ENCODE measurements at regions not wholly inside any gene's neighbourhood (a gene's known extent, or its start where the extent isn't known, plus 50 kb on each side); places are given as distances from the start of the nearest gene placed in this dataset.
"Not testable (repeated sequence)": the region's sequence is repeated elsewhere in the genome, so short reads cannot be mapped to it uniquely, and the experiment has no call there.

DNA sequence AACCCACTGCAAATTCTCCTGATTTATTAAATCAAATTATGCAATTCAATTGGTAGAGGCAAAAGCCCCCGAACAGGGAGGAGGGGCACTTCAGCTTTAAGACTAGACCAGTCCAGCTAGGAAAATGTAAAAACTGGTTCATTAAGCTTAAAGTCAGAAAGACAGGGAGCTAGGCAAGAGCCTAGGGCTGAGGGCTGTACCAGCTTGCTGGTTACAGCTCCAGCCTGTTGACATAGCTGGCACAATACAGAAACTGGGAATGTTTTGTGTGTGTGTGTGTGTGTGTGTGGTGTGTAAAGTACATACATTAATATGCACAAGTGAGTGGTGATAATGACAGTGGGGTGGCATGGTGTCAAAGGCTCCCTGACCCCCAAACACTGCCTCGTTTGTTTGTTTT lies 307.0 kb upstream of the CELF4 start:
- no peak for DNase-seq

DNA sequence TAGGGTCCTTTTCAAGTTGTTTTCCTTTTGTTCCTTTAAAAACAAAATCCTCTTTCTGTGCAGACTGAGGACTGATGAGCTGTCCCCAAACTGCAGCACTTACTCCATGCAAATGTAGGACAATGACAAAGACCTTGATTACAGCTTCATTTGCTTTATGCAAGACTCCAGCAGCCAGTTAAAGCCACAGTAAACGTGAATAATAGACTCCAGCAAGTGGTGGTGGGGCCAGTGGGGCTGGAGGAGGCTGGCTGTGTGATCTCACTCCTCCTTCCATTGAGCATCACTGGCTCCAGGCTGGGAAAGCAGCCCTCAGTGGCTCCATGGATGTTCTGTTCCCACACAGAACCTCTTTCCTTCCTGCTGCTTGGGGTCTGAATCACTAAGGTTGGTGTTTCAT lies 306.0 kb upstream of the CELF4 start:
- DNase-seq, result no peak

DNA sequence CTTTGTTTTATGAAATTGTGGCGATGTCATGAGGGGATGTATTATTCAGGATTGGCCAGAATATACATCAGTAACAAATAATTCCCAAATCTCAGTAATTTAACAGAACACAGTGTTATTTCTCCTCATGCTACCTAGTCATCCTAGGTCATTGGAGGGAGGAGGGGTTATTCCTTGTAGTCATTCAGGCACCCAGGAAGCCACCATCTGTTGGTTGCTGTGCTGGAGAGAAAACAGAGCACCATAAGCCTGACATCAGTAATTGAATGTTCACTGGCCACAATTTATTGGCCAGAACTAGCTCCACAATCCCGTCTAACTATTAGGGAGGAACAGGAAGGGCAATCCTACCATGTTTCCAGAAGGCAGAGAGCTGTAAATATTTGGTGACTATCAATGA lies 303.5 kb upstream of the CELF4 start:
- no peak for DNase-seq

DNA sequence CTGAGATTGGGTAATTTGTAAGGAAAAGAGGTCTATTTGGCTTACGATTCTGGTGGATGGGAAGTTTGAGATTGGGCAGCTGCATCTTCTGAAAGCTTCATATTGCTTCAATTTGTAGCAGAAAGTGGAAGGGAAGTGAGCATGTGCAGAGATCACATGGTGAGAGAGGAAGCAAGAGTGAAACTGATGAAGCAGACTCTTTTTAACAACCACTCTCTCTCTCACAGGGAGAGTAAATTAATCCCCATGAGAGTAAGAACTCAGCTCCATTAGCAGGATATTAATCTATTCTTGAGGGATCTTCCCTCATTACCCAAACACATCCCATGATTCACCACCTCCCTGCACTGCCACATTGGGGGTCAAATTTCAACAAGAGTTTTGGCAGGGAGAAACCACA lies 298.5 kb upstream of the CELF4 start:
- no peak for DNase-seq

DNA sequence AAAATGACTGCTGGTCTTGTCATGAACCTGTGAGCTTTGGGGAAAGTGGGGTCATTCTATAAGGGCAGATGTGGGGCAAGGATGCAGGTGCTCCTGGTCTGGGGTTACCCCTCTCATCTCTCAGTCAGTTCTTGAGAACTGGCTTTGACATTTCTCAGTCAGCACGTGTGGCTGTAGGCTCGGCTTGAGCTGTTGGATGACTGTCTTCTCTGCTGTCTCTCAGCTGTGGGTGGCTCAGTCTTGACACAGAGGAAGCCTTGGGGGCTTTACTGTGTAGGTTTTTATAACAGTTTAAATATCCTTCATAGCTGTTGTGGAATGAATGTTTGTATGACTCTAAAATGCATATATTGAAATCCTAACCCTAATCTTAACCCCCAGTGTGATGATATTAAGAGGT lies 296.4 kb upstream of the CELF4 start:
- DNase-seq, result no peak

DNA sequence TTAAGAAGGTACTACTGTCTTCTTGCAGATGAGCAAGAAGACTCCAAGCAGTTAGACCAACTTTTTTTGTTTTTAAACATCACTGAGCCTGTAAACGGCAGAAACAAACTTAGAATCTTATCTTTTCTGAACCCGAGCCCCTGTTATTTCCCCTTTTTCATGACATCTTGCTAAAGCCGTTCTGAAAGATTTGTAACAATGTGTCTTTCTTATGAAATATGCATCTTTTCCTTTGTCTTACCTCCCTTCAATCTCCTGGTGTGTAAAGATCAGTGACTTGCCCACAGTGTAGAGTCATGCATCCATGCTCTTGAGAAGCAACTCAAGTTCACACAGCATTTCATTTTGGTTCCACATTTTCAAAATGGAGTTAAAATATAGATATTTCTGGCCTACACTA lies 288.8 kb upstream of the CELF4 start:
- peak; percentile 40 for DNase-seq

DNA sequence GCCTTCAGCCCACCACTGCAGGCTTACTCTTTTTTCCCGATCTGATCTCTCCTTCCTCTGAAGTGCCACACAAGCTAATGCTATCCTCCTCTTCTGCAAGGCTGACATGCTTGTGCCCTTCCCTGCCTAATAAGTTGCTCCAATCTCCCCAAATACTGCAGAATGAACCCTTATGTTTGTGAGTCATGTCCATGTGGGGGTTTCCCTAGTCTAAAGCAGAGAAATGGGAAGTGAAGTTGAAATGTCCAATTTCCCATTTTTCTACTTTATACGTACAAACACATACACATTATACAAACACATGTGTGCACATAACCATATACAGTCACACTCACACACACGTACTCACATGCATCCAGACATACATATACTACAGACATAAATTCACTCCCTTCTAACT lies 288.1 kb upstream of the CELF4 start:
- peak; percentile 17 for DNase-seq

DNA sequence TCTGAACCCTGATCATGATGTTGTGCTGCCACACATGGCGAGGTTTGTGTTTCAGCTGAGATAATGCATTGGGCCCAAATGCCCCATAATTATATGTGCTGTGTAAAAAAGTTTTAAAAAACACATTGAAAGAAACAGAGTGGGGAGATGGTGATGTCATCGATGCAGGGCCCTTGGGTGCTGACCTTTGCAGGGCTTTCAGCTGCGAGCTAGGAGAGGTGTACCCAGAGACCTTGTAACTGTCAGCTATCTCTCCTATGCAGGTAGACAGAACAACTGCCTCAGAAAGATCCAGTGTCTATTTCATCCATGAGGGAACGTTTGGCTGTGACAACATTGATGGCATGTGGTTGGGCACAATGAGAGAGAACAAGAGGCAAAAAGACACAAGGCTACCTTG lies 286.9 kb upstream of the CELF4 start:
- DNase-seq, result no peak

DNA sequence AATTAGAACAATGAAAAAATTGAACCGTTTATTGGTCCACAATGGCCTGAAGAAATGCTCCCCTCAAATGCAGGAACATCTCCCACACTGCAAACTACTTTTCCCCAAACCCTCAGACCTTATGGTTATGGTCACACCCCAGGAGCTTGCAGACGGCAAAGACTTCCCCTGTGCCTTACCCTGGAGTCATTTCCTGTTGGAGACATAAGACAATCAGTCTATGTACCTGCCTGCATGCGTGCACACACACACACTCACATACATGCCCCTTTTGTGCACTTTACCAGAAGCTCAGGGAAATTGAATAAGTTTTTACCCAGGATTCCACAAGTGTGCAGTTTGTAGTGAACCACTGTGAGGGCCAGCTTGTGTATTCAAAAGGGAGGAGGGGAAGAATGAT lies 281.9 kb upstream of the CELF4 start:
- DNase-seq, result no peak

DNA sequence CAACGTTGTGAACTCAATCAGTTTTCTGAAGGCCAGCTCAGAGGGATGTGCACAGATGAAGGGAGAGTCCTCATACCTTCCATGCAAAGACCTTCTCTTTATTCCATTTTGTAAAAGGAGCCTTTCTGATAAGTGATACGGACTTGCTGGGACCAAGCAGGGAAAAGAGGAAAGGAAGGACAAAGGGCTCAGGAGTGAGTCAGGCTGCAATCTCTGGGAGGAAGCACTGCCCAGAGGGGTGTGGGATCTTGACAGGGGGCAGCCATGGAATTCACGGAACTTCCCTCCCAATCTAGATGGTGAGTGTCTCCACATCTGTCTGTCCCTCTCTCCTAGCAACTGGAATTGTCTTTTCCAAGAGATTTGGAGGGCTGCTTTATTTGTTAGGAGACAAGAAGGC lies 281.4 kb upstream of the CELF4 start:
- DNase-seq, result no peak

DNA sequence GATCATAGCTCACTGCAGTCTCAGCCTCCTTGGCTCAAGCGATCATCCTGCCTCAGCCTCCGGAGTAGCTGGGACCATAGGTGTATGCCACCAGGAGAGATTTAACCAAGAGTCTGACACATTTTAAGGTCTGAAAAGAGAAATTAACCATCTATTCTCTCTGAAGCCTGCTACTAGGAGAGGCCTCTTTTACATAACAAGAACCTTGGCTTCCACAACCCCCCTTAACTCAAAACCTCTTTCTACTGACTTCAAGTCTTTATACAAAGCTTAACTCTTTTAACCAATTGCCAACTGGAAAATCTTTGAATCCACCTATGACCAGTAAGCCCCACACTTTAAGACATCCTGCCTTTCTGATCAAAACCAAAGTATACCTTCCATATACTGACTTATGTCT lies 279.9 kb upstream of the CELF4 start:
- no peak for DNase-seq

DNA sequence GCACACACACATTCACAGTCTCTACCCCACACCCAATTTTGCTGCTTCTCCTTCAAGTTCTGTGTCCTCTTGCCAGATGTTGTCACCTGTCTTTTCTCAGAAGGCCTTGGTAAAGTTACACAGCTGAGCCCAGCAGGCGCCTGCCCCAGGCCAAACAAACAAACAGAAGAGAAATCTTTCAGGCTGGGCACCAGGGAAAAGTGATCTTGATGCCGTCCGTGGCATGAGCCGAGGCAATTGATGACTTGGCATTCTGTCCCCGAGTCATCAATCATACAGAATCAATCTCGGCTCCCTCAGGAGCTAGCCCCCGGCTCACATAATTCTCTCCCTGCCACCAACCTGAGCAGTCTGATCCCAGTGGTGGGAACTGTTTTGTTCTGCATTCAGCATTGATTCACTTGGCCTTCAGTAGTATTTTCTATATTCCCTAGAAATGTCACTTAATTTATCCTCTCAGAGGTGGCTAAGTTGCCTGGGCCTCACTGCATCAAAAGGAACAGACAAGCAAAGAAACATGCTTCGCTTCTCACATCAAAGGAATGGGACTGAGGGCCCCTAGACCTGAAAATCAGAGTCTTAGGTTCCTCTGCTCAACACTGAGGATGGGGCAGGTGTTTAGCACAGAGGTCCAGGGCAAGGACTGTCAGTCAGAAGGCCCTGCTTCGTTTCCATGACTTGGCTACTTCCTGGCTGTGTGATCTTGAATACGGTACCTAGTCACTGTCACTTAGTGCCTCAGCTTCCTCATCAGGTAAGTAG lies 278.8 kb upstream of the CELF4 start:
- no peak for DNase-seq

DNA sequence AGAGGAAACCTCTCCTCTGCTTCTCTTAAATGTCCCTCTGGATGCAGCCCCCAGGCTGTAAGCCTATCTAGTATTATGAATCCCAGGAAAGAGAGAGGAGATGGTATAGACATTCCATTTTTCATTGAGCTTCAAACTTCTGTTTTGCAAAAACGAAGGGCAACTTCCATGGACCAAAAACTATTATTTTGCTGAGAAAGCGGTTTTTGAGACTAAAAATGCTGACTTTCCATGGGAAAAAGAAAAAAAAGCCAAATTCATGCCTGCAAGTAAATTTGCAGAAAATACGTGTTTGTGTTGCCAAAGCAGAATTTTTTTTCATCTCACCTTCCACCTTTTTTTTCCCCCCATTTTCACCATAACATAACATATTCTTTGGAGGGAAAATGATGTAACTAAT lies 272.5 kb upstream of the CELF4 start:
- no peak for DNase-seq

DNA sequence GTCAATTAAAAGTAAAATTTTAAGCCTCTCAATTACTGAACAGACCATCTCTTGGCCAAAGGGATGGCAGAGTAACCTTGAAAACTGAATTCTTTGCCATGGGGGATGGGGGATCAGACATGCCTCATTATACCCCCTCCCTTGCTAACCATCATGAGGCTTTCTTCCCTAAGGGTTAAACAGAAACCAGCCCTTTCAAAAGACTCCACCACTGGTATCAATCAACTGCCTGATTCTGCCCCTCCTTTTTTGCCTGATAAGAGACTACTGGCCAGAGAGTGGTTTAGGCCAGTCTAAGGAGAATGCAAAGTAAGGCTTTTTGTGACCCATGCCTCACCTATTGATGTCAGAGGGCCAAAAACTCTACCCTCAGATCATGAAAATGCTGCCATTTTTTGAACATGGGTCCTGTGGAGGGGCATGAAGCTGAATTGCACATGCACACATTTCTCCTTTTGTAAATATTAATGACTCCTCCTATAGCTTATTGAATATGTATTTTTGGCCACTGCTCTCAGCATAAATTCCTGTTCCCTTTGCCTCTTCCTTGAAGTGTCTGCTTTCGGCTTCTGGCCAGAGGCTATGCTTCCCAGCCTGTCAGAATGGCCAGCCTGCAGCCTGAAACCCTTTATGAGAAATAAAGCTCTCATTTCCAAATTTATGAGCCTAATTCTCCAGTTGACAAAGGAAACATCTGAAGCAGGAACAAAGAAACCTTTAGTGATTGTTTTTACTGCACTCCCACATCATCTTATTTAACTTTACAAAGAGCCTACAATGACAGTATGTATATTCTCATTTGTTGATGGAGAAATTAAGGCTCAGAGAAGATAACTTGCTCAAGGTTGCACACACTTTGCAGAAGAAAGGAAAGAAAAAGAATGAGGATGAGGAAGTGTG lies 270.7 kb upstream of the CELF4 start:
- no peak for DNase-seq

DNA sequence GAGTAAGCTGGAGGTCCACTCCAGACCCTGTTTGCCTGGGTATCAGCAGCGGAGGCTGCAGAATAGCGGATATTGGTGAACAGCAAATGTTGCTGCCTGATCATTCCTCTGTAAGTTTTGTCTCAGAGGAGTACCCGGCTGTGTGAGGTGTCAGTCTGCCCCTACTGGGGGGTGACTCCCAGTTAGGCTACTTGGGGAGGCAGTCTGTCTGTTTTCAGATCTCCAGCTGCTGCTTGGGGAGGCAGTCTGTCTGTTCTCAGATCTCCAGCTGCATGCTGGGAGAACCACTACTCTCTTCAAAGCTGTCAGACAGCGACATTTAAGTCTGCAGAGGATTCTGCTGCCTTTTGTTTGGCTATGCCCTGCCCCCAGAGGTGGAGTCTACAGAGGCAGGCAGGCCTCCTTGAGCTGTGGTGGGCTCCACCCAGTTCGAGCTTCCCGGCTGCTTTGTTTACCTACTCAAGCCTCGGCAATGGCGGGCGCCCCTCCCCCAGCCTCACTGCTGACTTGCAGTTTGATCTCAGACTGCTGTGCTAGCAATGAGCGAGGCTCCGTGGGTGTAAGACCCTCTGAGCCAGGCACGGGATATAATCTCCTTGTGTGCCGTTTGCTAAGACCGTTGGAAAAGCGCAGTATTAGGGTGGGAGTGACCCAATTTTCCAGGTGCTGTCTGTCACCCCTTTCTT lies 266.6 kb upstream of the CELF4 start:
- not testable (repeated sequence) for DNase-seq

DNA sequence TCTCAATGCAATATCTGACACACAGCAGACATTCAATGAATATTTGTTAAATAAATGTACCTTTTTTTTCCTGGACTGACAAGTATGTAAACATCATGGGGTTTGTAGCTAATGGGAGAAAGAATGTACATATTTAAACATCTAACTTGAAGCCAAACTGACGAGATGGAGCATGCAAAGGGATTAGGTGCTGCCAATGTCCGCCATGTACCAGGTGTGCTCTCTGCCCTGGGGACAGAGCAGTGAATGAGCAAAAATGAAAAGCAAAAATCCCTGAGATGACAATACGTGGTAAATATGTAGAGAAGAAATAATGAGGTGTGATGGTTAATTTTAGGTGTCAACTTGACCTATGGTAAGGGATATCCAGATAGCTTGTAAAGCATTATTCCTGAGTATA lies 247.4 kb upstream of the CELF4 start:
- DNase-seq, result no peak

DNA sequence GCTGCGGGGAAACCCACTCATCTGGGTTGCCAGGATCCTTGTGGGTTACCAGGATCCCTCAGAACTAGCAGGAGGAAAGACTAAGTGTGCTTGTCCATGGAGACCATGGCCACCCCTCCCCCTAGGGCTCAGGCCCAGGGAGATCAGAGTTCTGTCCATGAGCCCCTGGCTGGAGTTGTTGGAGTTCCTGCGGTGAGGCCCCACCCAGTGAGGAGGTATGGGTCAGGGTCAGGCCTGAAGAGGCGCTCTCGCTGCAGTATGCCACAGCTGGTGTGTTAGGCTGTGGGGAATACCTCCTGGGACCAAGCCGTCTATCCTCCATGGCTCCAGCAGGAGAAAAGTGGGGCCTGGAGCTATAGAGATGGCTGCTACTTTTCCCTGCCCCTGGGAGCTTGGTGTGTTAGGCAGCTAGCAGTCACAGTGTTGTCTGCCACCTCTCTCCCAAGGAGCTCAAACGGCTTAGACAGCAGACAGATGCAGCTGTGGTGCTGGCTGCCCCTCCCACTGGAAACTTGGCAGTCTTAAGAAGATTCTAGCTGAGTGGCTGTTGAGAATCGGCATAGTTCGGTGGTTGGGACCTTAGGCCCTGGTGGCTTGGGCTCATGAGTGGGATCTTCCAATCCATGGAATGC lies 240.3 kb upstream of the CELF4 start:
- no peak for DNase-seq

DNA sequence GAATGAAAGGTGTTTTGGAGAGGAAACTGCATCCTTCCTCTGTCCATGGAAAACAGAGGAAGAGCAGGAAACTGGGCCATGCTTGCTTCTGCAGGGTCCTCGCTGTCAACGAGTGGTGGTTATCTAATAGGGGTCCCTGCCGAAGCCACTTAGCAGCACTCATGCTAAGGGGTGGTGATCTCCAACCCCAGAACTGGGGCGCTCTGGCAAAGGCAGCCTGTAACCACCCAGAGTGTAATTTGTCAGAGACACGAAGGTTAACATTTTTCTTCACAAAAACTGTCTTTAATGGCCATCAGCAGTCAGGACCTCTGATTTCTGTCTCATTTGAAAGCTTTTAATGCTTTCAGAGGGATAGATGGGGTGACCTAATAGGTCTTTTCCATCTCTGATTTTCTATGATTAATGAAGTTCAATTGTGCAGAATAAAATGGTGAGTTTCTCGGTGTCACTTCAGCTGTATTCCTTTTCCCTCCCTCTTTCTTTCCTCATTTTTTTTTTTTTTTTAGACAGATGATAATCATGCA lies 231.3 kb upstream of the CELF4 start:
- no peak for DNase-seq

DNA sequence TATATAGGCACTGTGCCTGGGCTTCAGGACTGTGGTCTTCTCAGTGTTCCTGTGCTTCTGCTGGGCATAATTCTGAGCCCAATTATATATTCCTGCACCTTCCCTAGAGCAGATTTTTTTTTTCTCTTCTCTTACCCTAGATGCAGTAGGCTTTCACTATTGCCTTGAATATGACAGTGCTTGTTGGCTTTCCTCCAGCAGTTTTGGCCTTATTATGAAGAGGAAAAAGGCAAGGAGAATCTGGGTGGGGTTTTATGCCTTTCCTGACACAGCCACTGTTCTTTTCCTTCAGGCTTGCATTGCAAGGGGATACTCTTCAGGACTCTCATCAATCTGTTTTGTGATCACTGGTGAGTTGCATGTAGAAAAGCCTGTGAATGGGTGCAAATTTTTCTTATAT lies 221.9 kb upstream of the CELF4 start:
- DNase-seq, result no peak

DNA sequence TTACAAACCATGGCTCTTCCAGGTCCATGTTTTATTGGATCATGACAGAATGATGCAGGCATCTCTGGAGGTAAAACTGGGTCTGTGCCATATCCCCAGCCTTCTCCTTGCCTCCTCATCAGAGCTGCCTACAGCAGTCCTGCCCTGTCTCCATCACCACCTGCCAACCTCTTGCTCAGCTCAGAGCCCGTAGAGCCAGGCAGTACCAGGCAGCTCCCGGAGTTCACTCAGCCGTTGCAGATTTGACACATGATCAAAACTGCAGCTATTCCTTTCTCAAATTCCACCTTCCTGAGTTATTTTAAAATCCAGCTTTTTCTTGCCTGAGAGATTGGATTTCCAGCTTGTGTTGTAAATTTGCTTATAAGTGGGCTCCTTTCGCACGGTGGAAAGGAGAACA lies 218.2 kb upstream of the CELF4 start:
- no peak for DNase-seq

DNA sequence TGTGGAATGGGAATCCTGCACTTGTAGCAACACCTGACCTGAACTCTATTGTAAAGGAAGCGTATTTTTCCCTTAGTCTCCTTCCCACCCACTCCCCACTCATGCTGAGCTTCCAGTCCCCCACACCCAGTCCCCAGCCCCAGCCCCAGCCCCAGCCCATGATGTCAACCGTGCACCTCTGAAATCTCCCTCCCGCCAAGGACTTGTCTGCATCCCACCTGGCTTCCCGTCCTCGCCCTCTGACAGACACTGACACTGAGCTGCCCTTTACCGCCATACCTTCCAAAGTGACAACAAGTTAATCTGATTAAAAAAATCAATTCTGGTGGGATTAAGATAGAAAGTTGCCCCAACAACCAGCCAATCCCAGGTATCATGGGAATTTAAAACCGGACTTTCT lies 213.6 kb upstream of the CELF4 start:
- no peak for DNase-seq

DNA sequence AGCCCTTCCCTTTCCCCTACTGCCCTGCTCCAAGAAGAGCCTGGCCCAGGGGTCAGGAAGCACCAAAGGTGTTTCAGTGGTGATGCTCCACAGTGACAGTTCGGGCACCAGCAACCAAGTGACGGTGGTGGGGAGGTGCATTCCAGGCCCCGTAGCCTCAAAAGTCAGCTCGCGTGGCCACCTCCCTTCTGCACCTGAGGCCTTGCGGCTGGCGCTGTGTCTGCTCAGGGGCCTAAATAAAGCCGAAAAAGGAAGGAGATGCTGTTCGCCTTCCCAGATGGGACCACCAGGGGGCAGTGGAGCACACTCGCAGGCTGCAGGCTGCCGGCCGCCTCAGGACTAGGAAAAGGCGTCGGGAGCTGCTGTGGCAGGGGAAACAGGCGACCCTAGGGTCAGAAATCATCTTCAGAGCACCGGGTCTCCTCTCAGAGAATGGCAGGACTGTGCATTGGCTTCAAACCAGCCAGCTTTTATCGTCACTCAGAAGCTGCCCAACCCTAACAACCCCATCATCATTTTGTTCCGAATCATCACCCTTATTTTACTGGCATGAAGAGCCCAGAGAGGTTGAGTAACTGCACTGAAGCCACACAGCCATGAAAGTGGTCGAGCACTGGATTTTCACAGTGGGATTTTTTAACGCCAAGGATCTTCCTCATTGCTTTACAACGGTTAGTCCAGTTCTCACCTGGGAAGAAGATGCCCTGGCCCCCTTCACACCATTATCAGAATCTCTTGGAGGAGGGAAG lies 213.0 kb upstream of the CELF4 start:
- peak; percentile 61 for DNase-seq

Data from GDM1 (cell line).